Body of pancreas (tissue), 4 donors: ENCODE measurements at regions not wholly inside any gene's neighbourhood (a gene's known extent, or its start where the extent isn't known, plus 50 kb on each side); places are given as distances from the start of the nearest gene placed in this dataset.
A peak's percentile ranks its signal among the peaks of the same experiment; 100 is the strongest.

Source experiments
- ATAC-seq: fragments of 150-250 bp; one replicate; pipeline ENCODE4 v1.9.1; 2016
- DNase-seq, 4 donors: peaks; one replicate each; pipeline ENCODE4 v3.0.0-alpha.2; 2019
- H3K27ac ChIP-seq, 4 donors: fragments of 200-600 bp; sonication (generic); 1 replicate in 3 of 4; 2 replicates in 1 of 4; pipeline versions ENCODE4 v1.5.1 to v1.6.1; 2016 to 2019; ENCODE audit warnings: mild to moderate bottlenecking in 1 of 4, mixed read lengths in 1 of 4, moderate library complexity in 1 of 4
- H3K27me3 ChIP-seq, 2 donors: fragments of 200-600 bp; sonication (generic); one replicate each; pipeline ENCODE4 v1.6.0; 2016; ENCODE audit warnings: mild to moderate bottlenecking in 1 of 2
- H3K36me3 ChIP-seq, 2 donors: fragments of 200-600 bp; sonication (generic); replicated peaks in 1 of 2; 2 replicates each; pipeline ENCODE4 v1.5.1; 2016; ENCODE audit warnings: low read depth in 2 of 2; ENCODE audit not compliant: insufficient read depth in 1 of 2
- H3K4me1 ChIP-seq: fragments of 200-600 bp; sonication (generic); one replicate; pipeline ENCODE4 v1.6.0; 2016
- H3K4me3 ChIP-seq, 2 donors: fragments of 200-600 bp; sonication (generic); 1 replicate in 1 of 2; 2 replicates in 1 of 2; pipeline ENCODE4 v1.5.1; 2016 to 2019
- H3K9me3 ChIP-seq, 3 donors: fragments of 200-600 bp; sonication (generic); 1 replicate in 2 of 3; 2 replicates in 1 of 3; pipeline ENCODE4 v1.5.1; 2016
- POLR2A ChIP-seq, 3 donors: fragments of 450-650 bp; IDR thresholded peaks; one replicate each; pipeline ENCODE4 v1.6.1; 2016; ENCODE audit warnings: antibody characterized with exemption in 3 of 3, mild to moderate bottlenecking in 2 of 3
- WGBS, 2 donors: methylation state at CpG; one replicate each; pipeline ENCODE4 v1.1.5; 2017; 5-methylcytosine and 5-hydroxymethylcytosine counted together
- intact Hi-C: fragments of 100-400 bp; cut with DNase I; formaldehyde crosslinking; loops from one replicate; pipeline ENCODE4 v1.15.1; 2023
- TF ChIP-seq, protein P1 (sequence below), 7 experiments: fragments of 450-650 bp in 4 of 7; fragments of 200-600 bp in 3 of 7; sonication (generic) in 3 of 7; IDR thresholded peaks; one replicate each; pipeline ENCODE4 v1.5.1; 2016 to 2019; ENCODE audit warnings: antibody characterized with exemption in 7 of 7

DNA sequence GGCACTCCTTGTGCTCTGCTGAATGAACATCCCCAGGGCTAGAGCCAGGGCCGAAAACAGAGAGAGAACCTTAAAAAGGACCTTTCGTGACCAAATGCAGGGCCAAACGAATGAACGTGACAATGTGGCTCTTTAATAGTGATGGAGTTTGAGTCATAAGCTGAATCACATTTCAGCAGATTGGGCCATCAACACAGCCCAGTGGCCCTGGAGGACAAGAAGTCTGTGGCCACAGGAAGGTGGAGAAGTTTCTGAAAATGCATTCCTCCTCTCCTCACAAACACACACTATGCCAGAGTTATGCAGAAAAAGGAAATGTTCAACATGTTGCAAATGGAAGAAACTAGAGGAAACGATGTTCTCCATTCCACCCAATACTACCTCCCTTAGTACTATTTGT is 415.8 kb downstream of the HRH4 start:
- ATAC-seq: no peak
- H3K4me3 ChIP-seq: no peak overlapping the region
- H3K4me1 ChIP-seq: no peaks in the 10 kb centered on the region
- intact Hi-C loops: no loop called here
- no peaks in the 10 kb centered on the region for H3K36me3 ChIP-seq
- no peaks in the 10 kb centered on the region for H3K27me3 ChIP-seq
- H3K27ac ChIP-seq: no peak overlapping the region
- DNase-seq: no peak
- TF ChIP-seq, protein P1, sequence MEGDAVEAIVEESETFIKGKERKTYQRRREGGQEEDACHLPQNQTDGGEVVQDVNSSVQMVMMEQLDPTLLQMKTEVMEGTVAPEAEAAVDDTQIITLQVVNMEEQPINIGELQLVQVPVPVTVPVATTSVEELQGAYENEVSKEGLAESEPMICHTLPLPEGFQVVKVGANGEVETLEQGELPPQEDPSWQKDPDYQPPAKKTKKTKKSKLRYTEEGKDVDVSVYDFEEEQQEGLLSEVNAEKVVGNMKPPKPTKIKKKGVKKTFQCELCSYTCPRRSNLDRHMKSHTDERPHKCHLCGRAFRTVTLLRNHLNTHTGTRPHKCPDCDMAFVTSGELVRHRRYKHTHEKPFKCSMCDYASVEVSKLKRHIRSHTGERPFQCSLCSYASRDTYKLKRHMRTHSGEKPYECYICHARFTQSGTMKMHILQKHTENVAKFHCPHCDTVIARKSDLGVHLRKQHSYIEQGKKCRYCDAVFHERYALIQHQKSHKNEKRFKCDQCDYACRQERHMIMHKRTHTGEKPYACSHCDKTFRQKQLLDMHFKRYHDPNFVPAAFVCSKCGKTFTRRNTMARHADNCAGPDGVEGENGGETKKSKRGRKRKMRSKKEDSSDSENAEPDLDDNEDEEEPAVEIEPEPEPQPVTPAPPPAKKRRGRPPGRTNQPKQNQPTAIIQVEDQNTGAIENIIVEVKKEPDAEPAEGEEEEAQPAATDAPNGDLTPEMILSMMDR (IDR thresholded peaks at IDR 0.05): no peak
- no peak for TF ChIP-seq POLR2A (IDR thresholded peaks at IDR 0.05)
- H3K9me3 ChIP-seq: no peaks in the 10 kb centered on the region
- 57 to 66% methylated on average over 5 of the region's 5 CpGs for WGBS, 2 donors

DNA sequence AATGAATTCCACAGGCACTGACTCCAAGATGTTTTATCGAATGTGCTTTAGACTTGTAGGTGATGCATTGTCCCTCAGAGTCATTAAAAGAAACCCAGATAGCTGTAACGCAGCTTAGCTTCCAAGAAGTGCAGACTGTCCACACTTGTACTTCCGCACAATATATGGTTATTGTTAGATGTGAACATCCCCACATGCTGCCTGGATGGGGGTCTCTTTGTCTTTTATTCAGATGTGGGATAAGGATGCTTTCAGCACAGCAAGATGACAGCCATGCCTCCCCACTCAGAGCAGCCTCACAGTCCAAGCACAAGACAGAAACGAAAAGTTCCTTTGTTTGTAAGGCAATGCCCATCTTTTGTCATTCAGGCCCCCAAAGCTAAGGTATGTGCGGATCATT is 416.6 kb downstream of the HRH4 start:
- H3K9me3 ChIP-seq: no peaks in the 10 kb centered on the region
- DNase-seq: no peak
- H3K27me3 ChIP-seq: no peaks in the 10 kb centered on the region
- H3K36me3 ChIP-seq: no peaks in the 10 kb centered on the region
- intact Hi-C loops: no loop called here
- 49 to 50% methylated on average over 5 of the region's 5 CpGs for WGBS, 2 donors
- no peak for TF ChIP-seq POLR2A (IDR thresholded peaks at IDR 0.05)
- TF ChIP-seq, protein P1 (IDR thresholded peaks at IDR 0.05): no peak
- H3K27ac ChIP-seq: no peak overlapping the region
- ATAC-seq: no peak
- no peaks in the 10 kb centered on the region for H3K4me1 ChIP-seq
- H3K4me3 ChIP-seq: no peak overlapping the region

DNA sequence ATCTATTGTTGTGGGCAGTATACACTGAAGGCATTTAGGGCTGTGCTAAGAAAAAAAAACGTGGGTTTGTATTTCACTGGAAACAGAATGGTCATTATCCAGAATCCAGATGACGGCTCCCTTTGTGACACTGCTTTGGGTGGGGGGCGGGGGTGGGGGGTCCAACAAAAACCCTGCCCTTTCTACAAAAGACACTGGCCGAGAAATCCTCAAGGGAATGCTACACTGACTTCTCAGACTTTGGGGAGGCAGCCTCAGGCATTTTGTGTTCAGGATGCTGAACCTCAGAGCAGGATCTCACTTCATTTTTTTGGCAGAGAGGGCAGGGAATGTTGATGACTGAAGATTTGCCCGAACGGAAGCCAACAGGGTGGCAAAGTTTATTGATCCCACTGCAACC is 417.1 kb downstream of the HRH4 start:
- intact Hi-C loops: no loop called here
- TF ChIP-seq POLR2A (IDR thresholded peaks at IDR 0.05): no peak
- no peak for ATAC-seq
- no peak overlapping the region for H3K27ac ChIP-seq
- H3K4me1 ChIP-seq: no peaks in the 10 kb centered on the region
- no peaks in the 10 kb centered on the region for H3K36me3 ChIP-seq
- H3K9me3 ChIP-seq: no peaks in the 10 kb centered on the region
- no peaks in the 10 kb centered on the region for H3K27me3 ChIP-seq
- WGBS, 2 donors: 26% methylated on average over 6 of the region's 6 CpGs
- no peak for DNase-seq
- no peak overlapping the region for H3K4me3 ChIP-seq

DNA sequence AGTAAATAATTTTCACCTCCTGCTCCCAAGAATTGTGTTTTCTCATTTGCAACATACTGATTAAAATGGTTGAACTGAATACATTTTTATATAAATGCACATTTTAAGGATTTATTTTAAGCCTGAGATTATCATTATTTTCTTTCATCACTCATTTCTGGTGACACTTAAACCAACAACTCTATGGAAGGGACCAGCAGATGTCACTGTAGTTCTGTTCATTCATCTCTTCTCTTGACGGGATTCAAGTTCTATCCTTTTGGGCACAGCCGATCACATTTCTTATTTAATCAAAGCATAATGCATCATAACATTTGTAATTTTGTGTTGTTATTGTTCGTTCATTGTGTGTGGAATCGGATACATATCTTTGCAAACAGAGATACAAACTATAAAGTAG is 417.9 kb downstream of the HRH4 start:
- TF ChIP-seq POLR2A (IDR thresholded peaks at IDR 0.05): no peak
- TF ChIP-seq, protein P1 (IDR thresholded peaks at IDR 0.05): peak in 3 of 7 experiments; percentile 22 to 39 (median 30)
- ATAC-seq: no peak
- Histone ChIP-seq H3K9me3 (no peaks in the 10 kb centered on the region), H3K27me3 (no peaks in the 10 kb centered on the region), H3K4me1 (no peaks in the 10 kb centered on the region), H3K36me3 (no peaks in the 10 kb centered on the region), H3K27ac (no peak overlapping the region), H3K4me3 (no peak overlapping the region)
- intact Hi-C loops: no loop called here
- no peak for DNase-seq
- 6 to 7% methylated on average over 4 of the region's 4 CpGs for WGBS, 2 donors

DNA sequence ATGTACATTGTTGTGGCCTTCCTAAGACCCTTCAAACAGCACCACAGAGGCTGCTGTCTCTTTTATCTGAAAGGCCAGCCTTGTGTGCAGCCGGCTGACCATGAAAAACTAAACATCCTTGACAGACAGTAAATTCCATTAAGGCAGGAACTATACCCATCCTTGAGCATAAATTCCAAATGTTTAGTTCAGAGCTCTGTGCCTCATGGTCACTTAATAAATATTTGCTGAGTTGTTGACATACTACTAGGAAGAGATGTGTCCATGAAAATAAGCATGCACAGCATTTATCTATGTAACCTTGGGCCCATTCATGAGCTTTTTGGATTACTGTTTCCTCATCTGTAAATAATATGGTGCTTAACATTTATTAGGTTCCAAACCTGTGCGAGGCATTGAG is 424.8 kb downstream of the HRH4 start:
- TF ChIP-seq, protein P1 (IDR thresholded peaks at IDR 0.05): no peak
- no peak for TF ChIP-seq POLR2A (IDR thresholded peaks at IDR 0.05)
- no peak overlapping the region for H3K27ac ChIP-seq
- H3K27me3 ChIP-seq: no peaks in the 10 kb centered on the region
- 63 to 67% methylated on average over 2 of the region's 2 CpGs for WGBS, 2 donors
- no peaks in the 10 kb centered on the region for H3K36me3 ChIP-seq
- intact Hi-C loops: no loop called here
- H3K9me3 ChIP-seq: no peaks in the 10 kb centered on the region
- ATAC-seq (no peak), DNase-seq (no peak)
- H3K4me3 ChIP-seq: no peak overlapping the region
- H3K4me1 ChIP-seq: no peaks in the 10 kb centered on the region
